GM21528 (cell line): ENCODE measurements at regions not wholly inside any gene's neighbourhood (a gene's known extent, or its start where the extent isn't known, plus 50 kb on each side); places are given as distances from the start of the nearest gene placed in this dataset.

ENCODE experiments used
- ATAC-seq: cut with Tn5 transposase; IDR thresholded peaks from one replicate; pipeline ENCODE4 v1.9.1; 2021; ENCODE audit warnings: mild to moderate bottlenecking, moderate library complexity; ENCODE audit not compliant: unreplicated experiment, low FRiP score

GRCh38 chr7:88516429-88516828 lies 209.7 kb upstream of the STEAP4 start:
- no peak for ATAC-seq

GRCh38 chr7:88515301-88515700 lies 208.6 kb upstream of the STEAP4 start:
- no peak for ATAC-seq

GRCh38 chr7:88509341-88509740 lies 202.6 kb upstream of the STEAP4 start:
- no peak for ATAC-seq

DNA sequence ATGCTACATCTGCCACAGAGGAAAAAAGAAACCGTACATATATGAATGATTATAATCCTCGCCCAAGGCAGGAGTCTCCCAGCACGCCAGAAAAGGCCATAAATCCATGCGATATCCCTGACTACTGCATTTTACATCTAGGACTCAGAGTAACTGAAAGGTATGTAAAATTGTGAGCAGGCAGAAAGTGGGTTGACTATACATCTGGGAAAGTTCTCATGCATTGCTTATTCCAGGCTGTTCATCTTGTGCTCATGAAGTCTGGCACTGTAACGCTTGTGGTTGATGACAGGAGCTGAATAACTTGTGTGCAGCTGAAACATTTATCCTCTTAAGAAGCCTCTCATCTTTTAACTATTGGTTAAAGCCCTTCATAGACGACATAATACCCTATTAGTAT lies 193.4 kb upstream of the STEAP4 start:
- ATAC-seq: no peak

- no peak for ATAC-seq
These were observed 189.4 kb upstream of the STEAP4 start for GRCh38 chr7:88495881-88496725.

- no peak for ATAC-seq
These were observed 185.5 kb upstream of the STEAP4 start for GRCh38 chr7:88492153-88492552.

GRCh38 chr7:88490874-88491273 lies 184.2 kb upstream of the STEAP4 start:
- ATAC-seq: no peak

- ATAC-seq: no peak
These were observed 183.5 kb upstream of the STEAP4 start for GRCh38 chr7:88490161-88490560.

DNA sequence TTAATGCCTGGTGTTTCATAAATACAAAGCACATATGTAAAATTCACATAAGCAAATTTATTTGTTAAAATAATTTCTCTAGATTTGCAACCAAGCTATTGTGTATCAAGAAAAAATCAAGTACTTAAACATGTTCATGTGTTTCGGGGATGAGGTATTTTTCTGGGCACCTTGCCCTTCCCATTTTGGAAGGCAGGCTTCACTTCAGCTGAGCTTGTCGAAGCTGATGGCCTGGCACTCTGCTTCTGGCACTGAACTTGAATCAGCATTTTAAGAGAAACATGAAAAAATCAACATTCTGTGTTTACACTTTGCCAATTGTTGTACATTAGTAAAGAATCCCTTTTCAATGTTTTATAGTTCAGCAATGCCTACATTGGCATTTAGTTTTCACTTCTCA lies 179.1 kb upstream of the STEAP4 start:
- ATAC-seq: no peak

- no peak for ATAC-seq
These were observed 177.9 kb upstream of the STEAP4 start for GRCh38 chr7:88484551-88484950.

DNA sequence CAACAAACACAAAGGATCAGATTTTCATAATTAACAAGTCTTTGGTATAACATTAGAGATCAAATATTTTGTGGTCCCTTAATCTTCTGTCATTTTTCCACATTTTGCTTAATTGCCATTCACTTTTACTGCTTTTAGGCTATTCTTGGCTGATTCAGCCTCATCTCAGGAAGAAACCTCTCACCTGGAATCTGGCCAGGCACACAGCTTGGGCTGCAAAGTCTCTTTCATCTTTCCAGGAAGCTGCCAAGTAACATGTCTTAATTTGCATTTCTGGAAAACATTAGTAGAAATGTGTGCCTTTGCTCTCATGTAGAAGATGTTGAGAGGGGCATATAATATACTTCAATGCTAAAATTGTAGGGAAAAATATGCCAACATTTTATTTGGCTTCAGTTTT lies 174.2 kb upstream of the STEAP4 start:
- ATAC-seq: no peak

GRCh38 chr7:88480271-88480670 lies 173.6 kb upstream of the STEAP4 start:
- ATAC-seq: no peak

DNA sequence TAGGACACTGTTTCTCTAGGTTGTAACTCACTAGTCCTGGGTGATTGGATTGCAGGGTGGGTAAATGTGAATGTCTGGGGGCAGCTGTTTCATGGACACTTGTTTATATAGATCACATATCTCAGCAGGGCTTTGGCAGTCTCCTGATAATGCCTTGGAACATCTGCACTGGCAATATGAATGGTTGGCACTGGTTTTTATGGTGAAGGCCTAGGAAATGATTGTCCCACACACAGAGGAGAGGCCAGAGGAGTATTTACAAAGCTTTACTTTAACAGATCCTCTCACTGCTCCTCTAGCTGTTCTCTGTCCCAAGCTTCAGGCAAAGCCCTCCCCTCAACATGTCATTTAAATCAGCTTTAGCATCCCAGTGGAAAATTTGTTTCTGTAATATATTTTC lies 171.3 kb upstream of the STEAP4 start:
- ATAC-seq: no peak

GRCh38 chr7:88465600-88465999 lies 158.9 kb upstream of the STEAP4 start:
- ATAC-seq: no peak

- no peak for ATAC-seq
These were observed 156.1 kb upstream of the STEAP4 start for GRCh38 chr7:88462799-88463198.

GRCh38 chr7:88460650-88461049 lies 154.0 kb upstream of the STEAP4 start:
- no peak for ATAC-seq

- ATAC-seq: no peak
These were observed 152.3 kb upstream of the STEAP4 start for GRCh38 chr7:88458946-88459345.

GRCh38 chr7:88458279-88458678 lies 151.6 kb upstream of the STEAP4 start:
- no peak for ATAC-seq

GRCh38 chr7:88457320-88457719 lies 150.6 kb upstream of the STEAP4 start:
- ATAC-seq: no peak

GRCh38 chr7:88456490-88456889 lies 149.8 kb upstream of the STEAP4 start:
- ATAC-seq: no peak

DNA sequence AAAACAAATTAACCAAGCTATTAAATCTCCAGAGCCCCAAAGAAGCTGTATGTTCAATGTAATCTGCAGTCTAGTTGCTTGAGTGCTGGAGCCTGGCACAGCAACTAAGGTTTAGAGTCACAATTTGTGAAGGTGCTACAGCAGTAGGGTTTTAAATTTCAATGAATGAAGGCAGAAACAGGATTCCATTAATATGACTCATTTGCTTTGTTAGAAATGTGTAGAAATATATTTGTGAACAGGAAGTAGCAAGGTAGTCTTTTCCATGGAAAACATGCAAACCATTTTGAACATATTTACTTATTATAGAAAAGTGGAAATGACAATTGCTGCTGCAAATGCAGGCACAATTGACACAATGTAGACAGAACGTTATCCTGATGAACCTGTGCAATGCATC lies 149.0 kb upstream of the STEAP4 start:
- ATAC-seq: no peak

DNA sequence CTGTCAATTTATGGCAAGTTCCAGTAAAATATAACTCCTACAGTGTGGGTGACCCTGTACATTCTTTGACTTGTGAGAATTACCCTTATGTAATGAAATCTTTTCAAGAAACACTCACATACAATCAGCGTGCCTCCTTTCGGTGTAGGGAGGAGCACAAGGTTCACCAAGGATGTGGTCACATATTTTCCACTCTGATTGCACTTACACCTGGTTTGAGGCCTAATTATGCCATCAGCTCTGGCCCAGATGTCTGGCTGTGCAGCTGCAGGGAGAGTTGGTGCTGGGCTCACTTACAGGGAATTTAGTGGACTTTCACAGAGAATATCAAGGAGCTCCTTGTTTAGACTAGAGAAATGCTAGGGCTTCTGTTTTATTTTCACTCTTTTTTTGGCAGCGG lies 146.0 kb upstream of the STEAP4 start:
- ATAC-seq: no peak

DNA sequence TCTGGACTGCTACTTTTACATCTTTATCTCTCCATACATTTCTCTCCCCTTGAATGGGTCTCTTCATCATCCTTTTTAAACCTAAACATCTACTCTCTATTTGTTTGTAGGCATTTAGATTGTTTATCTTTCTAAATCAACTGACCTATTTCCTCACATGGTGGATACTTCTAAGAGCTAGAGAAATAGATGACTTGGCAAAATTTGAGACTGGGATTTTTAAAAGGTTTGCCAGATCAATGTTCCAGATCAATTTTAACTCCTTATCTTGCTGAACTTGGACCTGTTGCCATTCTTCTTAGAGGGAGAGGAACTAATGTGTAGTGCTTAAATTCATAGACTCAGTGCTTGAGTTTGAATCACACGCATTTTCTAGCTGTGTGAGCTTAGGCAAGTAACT lies 144.2 kb upstream of the STEAP4 start:
- ATAC-seq: no peak
